GM21423 (cell line): ENCODE measurements at regions not wholly inside any gene's neighbourhood (a gene's known extent, or its start where the extent isn't known, plus 50 kb on each side); places are given as distances from the start of the nearest gene placed in this dataset.
"Not testable (repeated sequence)": the region's sequence is repeated elsewhere in the genome, so short reads cannot be mapped to it uniquely, and the experiment has no call there.

ENCODE experiments used
- ATAC-seq: cut with Tn5 transposase; IDR thresholded peaks from one replicate; pipeline ENCODE4 v1.9.1; 2021; ENCODE audit warnings: mild to moderate bottlenecking, moderate library complexity; ENCODE audit not compliant: unreplicated experiment

DNA sequence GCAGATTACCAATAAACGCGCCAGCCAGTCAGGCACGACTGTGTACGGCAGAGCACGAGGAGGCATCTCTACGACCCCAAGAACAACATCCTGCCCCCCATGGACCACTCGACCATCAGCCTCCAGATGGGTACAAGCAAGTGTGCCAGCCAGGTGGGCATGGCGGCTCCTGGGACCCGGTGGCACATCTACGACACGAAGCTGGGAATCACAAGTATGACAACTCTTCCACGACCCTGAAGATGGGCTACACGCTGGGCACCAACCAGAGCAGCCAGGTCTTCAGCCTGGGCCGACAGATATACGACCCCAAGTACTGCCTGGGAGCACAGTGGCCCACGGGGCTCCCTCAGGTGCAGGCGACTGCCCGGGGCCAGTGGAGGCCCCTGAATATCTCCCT lies 217.6 kb downstream of the POTED start:
- no peak for ATAC-seq

DNA sequence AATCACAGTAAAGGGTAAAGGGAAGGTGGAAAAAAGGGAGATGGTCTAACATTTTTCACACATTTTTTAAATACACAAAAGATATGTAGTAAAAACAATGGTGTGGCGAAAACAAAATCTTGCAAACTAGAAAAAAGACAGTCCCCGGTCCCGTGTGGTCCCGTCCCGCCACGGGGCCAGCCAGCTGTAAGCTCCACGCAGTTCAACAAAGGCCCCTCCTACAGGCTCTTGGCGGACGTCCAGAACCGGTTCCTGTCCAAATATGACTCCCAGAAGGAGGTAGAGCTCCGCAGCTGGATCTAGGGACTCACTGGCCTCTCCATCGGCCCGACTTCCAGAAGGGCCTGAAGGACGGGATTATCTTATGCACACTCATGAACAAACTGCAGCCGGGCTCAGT lies 216.9 kb downstream of the POTED start:
- ATAC-seq, result not testable (repeated sequence)

DNA sequence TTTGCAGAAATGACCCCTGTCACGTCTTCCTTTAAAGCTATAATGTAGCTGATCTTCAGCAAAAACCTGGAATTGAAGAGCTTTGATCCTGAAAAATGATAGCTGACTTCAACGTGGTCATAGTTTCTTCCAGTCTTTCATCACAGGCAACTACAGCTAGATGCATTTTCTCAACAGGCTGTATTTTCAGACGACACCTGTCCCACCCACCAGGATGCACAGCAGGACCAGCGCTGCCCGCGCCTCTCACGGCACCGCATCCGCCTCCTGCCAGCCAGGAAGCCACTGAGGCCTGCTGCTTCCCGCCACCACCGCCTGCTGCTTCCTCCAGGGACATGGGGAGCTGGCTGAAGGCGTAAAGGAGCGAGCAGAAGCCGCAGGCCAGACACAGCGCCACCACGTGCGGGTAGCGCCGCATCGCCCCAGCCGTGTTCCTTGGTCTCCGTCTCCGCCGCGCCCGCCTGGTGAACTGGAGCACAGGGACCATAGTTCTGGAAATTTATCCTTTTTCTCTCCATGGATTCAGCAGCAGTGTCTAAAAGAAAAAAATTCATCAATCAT lies 215.7 kb downstream of the POTED start:
- not testable (repeated sequence) for ATAC-seq

DNA sequence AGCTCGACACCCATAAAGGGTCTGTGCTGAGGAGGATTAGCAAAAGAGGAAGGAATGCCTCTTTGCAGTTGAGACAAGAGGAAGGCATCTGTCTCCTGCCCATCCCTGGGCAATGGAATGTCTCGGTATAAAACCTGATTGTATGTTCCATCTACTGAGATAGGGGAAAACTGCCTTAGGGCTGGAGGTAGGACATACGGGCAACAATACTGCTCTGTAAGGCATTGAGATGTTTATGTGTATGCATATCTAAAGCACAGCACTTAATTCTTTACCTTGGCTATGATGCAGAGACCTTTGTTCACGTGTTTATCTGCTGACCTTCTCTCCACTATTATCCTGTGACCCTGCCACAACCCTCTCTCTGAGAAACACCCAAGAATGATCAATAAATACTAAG lies 210.7 kb downstream of the POTED start:
- ATAC-seq, result not testable (repeated sequence)

DNA sequence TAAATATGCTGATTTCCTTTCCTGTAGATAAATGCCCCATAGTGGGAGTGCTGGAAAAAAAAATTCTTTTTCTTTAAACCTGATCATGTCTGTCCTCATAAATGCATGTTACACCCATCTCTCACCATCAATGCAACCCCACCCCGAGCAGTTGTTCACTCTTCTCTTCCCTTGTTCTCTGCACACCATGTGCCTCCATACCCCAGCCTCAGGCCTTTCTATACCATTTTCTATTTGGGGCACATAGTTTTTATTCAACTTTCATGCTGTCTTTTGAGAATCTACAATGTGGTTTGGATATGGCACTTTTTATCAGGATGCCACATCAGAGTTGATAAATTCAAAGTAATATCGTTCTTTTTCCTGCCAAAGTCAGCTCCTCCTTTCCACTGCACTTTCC lies 202.6 kb downstream of the POTED start:
- not testable (repeated sequence) for ATAC-seq

DNA sequence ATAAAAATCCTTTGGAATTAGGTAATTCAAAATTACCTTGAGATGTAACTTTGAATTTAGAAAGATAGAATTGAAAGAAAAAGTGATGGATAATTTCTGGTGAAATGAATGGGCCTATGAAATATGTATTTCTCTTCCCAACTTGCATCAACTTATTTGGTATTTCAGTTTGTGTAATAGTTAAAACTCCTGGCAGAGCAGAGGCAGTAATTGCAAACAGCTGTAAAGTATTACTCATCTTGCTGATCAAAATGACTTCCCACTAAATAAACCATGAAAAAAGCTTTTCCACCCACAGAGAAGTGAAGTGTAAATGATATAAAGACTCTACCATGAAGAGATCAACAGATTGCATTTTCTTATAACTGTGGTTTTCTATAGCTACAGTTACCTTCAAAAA lies 201.0 kb downstream of the POTED start:
- not testable (repeated sequence) for ATAC-seq

DNA sequence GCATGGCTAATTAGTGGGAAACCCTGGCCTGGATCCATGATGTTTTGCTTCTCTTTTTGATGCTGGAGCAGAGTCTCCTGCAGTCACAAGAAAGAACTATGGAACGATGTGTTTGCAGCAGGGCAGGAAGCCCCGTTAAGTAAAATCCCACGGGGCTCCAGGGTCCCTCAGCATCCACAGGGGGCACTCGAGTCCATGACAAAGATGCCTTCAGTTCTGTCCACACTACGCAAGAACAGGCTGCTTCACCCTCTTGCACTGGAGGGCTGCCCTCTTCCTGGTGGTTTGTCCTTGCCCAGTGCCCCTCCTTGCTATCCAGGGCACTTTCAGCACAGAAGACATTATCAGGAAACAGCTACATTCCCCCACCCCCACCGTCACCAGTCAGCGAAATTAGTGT lies 196.9 kb downstream of the POTED start:
- ATAC-seq, result not testable (repeated sequence)

DNA sequence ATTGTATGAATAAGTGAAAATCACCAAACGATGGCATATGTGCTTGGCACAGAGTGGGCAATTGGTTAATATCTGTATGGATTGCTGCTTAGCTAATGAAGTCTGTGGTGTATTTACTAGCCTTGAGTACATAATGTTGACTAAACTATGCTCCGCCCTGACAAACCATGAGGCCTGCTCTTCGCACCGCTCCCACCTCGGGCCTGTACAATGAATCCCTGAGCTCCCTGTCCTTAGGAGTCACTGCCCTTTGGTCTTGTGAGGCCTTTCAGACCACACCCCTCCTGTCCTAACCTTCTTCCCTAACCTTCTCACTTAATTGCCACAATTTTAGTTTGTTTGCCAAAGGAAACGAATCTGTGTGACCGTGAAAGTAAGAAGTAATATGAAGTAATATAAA lies 193.2 kb downstream of the POTED start:
- not testable (repeated sequence) for ATAC-seq
